Skeletal muscle cell (primary cell): ENCODE measurements at regions not wholly inside any gene's neighbourhood (a gene's known extent, or its start where the extent isn't known, plus 50 kb on each side); places are given as distances from the start of the nearest gene placed in this dataset.

Source experiments
- DNase-seq: peaks from one replicate; pipeline ENCODE4 v3.0.0-alpha.2; 2010; ENCODE audit warnings: low read depth
- H3K4me3 ChIP-seq: 2 replicates; pipeline ENCODE4 v1.5.1; 2011; ENCODE audit warnings: low read depth, mild to moderate bottlenecking, control low read depth, low read length, moderate library complexity

DNA sequence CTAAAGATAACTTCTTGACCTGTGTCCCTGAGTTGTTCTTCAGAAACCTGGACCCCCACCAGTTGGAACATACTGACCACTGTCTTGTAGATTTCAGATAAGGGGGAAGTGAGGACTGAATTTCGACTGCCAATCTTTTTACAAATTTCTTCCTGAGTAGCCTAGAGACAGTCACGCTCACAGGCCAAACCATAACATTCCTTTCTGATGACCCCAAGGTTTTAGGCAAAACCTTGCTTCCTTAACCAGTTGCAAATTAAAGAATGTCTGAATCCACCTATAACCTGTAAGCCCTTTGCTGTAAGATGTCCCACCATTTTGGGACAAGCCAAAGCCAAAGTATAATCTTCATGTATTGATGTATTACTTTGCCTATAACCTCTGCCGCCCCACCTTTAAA lies 306.9 kb downstream of the LRFN2 start:
- no peak overlapping the region for H3K4me3 ChIP-seq
- no peak for DNase-seq

GRCh38 chr6:40276141-40276540 lies 311.0 kb downstream of the LRFN2 start:
- DNase-seq, result no peak
- no peak overlapping the region for H3K4me3 ChIP-seq

- no peak for DNase-seq
- H3K4me3 ChIP-seq, result no peak overlapping the region
These were observed 313.1 kb downstream of the LRFN2 start for GRCh38 chr6:40274058-40274457.

DNA sequence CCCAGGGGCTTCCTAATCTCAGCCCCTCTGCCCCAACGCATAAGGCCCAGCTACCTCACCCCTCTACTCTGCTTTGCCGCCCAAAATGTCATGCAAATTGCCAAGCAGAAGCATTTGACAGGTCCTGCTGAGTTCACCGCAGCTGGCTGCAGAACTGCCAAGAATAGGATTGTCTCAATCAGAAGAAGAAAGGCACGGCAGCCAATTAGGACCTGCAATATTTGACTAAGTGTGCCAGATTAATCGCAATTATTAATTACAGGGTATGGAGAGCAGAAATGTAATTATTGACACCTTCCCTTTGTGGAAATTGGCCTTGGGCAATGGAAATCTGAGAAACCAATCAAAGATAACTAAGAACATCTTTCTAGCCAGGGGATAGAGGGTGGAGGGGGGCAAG lies 318.6 kb downstream of the LRFN2 start:
- DNase-seq, result no peak
- H3K4me3 ChIP-seq, result no peak overlapping the region

DNA sequence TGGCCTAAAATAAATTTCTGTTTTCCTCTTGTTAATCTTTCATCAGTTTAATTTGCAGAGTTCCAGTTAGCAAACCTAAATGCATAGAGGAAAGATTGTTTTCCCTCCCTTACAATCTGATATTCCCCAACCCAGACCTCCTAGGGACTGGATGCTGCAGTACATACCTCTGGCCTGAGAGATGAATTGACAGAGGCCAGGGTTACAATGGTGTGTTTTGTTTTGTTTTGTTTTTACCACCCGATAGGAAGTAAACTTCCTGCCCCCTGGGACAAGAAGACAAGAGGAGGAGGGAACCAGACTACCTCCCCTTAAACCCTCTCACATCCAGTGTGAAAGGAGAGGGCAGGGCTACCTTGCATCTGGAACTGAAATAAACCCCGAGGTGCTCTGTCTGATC lies 319.0 kb downstream of the LRFN2 start:
- DNase-seq, result no peak
- H3K4me3 ChIP-seq, result no peak overlapping the region

GRCh38 chr6:40265615-40266014 lies 321.5 kb downstream of the LRFN2 start:
- no peak overlapping the region for H3K4me3 ChIP-seq
- DNase-seq, result no peak

- no peak for DNase-seq
- no peak overlapping the region for H3K4me3 ChIP-seq
These were observed 323.2 kb downstream of the LRFN2 start for GRCh38 chr6:40263970-40264369.

DNA sequence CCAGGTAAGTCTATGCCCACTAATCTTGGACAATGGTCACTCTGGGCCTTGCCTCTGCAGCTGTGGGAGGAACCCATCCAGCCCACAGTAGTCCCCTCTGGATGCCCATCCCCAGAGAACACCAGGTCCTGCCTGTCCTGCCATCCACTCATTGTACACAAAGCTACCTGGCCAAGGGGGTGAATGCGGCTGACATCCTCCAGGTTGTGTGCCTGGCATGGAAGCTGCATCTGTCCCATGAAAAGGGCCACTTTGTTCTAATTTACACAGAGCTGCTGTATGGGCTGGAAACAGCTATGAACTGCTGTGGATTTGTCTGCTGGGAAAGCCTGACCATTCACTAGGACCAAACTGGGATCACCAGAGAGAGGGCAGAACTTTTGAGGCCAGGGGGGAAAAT lies 324.8 kb downstream of the LRFN2 start:
- no peak for DNase-seq
- H3K4me3 ChIP-seq, result no peak overlapping the region

DNA sequence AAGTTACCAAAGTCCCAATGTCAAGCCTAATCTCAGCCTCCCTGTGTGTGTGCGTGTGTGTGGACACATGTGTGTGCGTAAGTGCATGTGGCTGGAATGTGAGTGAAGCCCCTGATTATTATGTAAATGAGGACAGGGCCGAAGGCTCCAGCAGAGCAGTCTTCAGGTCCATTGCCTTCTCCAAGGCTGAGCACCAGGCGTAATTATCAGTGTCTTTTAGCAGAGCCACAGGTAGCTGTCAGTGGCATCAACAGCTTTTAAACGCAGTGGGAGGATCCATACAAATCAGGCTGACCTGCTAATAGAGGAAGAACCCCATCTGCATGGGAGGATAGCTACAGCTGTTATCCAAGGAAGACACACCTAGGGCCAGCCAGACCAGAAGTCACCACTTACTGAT lies 324.3 kb upstream of the MOCS1 start:
- no peak for DNase-seq
- H3K4me3 ChIP-seq, result no peak overlapping the region

GRCh38 chr6:40256831-40257230 lies 322.6 kb upstream of the MOCS1 start:
- H3K4me3 ChIP-seq, result no peak overlapping the region
- DNase-seq, result no peak

DNA sequence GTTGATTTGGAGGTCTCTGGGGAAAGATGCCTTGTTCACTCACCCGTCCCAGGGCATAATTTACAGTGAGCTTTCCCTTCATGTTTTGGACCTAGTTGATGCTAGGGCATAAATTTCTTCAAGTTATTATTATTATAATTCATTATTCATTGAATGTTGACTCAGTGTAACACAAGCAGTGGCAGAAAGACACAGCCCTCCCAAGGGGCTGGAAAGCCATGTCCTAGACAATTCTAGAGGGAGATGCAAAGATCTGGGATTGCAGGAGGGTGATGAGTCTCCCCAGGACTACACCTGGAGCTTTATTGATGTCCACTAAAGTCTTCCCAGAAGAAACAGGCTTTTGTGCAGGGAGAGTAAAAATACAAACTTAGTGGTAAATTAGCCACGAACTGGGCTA lies 322.0 kb upstream of the MOCS1 start:
- no peak for DNase-seq
- no peak overlapping the region for H3K4me3 ChIP-seq

DNA sequence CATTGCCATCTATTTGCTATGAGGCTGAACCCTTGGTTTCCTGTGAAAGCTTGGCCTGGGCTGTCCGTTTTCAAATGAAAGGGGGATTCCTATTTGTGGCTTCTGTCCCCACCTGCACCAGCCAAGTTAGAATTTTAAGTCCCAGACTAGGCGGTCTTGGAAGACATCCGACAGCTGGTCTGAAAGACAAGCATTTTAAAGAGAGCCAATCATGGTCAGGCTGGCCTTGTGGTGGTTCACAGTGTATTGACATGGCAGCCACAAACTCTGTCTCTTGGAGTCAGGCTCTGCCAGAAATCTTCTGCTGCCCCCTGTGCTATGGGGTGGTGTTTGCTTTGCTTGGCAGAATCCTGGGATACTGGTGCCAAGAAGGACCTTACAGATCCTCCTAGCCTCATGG lies 319.2 kb upstream of the MOCS1 start:
- H3K4me3 ChIP-seq, result no peak overlapping the region
- no peak for DNase-seq

- DNase-seq, result no peak
- no peak overlapping the region for H3K4me3 ChIP-seq
These were observed 318.4 kb upstream of the MOCS1 start for GRCh38 chr6:40252531-40253258.

- no peak overlapping the region for H3K4me3 ChIP-seq
- no peak for DNase-seq
These were observed 317.5 kb upstream of the MOCS1 start for GRCh38 chr6:40251637-40252300.

DNA sequence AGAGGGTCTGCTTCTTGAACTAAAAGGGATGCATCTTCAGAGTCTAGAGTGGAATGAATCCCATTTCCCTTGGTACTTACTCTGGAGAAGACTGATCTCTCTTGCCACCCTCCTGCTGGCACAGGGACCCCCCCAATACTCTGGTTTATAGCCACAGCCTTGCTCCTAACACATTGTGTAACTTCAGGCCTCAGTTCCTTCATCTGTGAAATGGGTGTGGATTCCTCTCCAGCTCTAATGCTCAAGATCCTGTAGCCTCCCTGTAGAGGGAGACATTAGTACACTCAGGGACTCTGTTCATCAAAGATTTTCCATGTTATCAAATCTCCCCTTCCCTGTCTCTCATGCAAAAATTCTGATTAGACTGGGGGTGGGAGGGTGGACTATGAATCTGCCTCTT lies 315.7 kb upstream of the MOCS1 start:
- DNase-seq, result no peak
- no peak overlapping the region for H3K4me3 ChIP-seq

GRCh38 chr6:40247516-40248115 lies 313.4 kb upstream of the MOCS1 start:
- no peak overlapping the region for H3K4me3 ChIP-seq
- no peak for DNase-seq

DNA sequence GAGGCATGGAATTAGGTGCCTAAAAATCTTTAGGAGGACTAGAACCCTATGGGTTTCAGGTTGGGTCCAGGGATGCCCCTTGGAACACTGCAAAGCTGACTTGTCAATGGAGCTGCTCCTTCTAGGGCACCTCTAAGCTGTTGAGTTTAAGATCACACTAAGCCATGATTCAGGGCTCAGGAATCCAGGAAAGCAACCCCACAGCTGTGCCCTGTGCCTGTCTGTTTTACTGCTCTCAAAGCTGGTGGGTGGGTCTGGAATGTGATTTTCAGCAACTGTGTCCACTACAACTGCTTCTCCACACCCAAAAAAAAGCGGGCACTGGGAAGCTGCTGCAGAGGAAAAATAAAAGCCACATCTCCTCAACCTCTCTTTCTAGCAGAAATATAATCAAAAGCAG lies 310.4 kb upstream of the MOCS1 start:
- no peak for DNase-seq
- H3K4me3 ChIP-seq, result no peak overlapping the region

DNA sequence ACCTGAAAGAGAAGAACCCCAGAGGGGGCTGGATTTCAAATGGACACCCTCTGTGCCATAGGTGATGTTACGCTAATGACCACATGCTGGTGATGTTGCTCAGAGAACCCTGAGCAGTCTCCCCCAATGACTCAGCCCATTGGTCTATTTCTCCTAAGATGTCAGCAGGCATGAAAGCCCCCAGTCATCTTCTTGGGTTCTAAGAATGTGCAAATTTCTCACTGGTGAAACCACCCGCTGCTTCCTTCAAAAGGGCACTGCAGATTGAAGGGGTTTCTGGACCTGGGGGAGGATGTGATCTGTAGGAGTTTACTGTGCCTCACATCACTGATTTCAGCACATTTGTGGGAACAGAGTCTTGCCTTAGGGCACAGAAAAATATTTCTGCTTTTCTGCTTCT lies 298.4 kb upstream of the MOCS1 start:
- H3K4me3 ChIP-seq, result no peak overlapping the region
- DNase-seq, result no peak

GRCh38 chr6:40227735-40228134 lies 293.5 kb upstream of the MOCS1 start:
- no peak for DNase-seq
- H3K4me3 ChIP-seq, result no peak overlapping the region

DNA sequence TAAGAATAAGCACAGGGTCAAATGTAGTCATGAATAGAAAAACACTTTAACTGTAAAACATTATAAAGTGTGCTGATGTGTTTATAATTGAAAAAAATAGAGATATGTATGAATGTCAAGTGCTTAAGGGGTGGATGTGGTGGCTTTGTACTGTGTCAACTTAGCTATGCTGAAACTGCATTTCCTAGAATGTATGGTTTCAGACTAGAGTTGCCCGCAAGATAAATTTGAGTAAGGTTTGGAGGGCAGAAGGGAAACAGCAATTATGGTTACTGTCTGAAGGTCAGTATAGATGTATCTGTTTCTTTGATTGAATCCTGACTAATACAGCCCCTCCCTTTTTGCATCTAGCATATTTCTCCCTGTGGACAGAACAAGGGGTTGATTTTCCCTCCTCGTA lies 288.1 kb upstream of the MOCS1 start:
- no peak overlapping the region for H3K4me3 ChIP-seq
- no peak for DNase-seq

GRCh38 chr6:40219799-40220198 lies 285.5 kb upstream of the MOCS1 start:
- DNase-seq, result no peak
- H3K4me3 ChIP-seq, result no peak overlapping the region
